ENCODE measurements at regions not wholly inside any gene's neighbourhood (a gene's known extent, or its start where the extent isn't known, plus 50 kb on each side); places are given as distances from the start of the nearest gene placed in this dataset.

- TF ChIP-seq POLR2AphosphoS5 (IDR thresholded peaks at IDR 0.05; ENCODE audit: insufficient read depth in 1 of 2, low read depth in 1 of 2): no peak
- TF ChIP-seq POLR2A (IDR thresholded peaks at IDR 0.05): no peak
These were observed 446.3 kb downstream of the PREX1 start for GRCh38 chr20:48381353-48382120.
